GM21381 (cell line): ENCODE measurements at regions not wholly inside any gene's neighbourhood (a gene's known extent, or its start where the extent isn't known, plus 50 kb on each side); places are given as distances from the start of the nearest gene placed in this dataset.
"Not testable (repeated sequence)": the region's sequence is repeated elsewhere in the genome, so short reads cannot be mapped to it uniquely, and the experiment has no call there.

Experiments used
- ATAC-seq: cut with Tn5 transposase; IDR thresholded peaks from one replicate; pipeline ENCODE4 v1.9.1; 2021; ENCODE audit warnings: mild to moderate bottlenecking, moderate library complexity; ENCODE audit not compliant: unreplicated experiment

DNA sequence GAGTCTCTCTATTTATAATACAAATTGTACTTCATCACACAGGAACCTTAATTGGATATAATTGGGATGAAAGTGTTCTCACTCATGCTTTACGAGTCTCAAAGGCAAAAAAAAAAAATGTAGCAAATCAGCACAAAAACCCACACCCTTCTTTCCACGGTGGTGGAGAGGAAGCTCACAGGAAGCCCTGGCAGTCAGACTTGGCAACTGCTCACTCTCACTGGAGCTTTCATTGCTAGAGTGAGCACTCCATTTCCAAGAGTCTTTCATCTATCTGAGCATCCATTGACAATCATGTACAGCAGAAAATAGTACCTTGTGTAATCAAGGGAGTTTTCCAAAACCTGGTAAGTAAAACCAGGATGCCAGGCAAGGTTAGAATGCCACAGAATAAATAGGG, 2159.4 kb upstream of the AGA start:
- ATAC-seq = no peak

DNA sequence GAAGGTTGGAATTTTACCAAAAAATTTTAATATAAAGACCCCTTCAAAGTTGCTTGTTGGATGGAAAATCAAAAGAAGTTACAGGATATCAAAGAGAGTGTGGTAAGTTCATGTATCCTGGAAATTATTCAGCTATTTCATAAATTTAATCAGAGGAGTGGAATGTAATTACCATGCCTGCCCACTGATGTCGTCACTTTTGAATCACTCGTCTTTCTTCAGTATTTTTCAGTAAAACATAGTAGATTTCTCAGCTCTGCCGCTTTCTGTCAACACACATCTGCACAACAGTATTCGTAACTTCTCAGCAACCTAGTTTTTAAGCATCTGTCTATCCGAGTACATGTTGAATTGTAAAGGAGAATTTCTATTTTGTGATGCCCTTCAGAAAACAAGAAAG, 2163.0 kb upstream of the AGA start:
- ATAC-seq = no peak

DNA sequence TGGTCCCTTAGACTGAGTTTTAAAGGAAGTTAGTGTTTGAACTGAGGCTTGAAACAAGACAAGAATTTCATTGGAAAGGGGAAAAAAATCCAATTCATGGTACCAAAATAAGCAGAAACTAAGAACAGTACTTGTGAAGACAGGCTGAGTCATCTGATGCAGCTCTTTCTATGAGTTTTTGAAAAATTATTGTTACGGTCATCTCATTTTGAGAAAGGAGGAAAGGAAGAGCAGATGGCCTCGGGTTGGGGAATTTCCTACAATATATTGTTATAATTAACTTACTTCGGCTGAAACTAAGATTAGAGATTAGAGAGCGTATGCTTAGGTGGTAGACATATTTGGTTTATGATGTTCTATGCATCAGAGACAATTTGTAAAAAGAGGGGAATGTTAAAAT, 2164.8 kb upstream of the AGA start:
- ATAC-seq = no peak

DNA sequence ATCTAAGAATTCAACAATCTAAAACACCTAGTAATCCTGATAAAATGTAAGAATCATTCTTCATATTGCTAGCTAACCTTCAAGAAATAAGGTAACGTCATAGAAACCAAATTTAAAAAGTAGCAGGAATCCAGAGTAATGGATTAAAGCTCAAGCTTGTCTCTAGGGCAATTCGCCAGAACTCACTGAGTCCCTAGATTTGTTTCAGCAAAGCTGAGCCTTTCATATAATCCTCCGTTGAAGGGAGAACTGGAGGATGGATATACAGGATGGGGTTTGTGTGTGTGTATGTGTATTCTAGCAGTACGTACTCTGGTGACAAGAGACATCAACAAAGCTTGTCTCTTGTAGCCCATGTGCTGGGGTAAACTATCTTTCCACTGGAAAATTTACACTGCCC, 2173.5 kb upstream of the AGA start:
- ATAC-seq = no peak

DNA sequence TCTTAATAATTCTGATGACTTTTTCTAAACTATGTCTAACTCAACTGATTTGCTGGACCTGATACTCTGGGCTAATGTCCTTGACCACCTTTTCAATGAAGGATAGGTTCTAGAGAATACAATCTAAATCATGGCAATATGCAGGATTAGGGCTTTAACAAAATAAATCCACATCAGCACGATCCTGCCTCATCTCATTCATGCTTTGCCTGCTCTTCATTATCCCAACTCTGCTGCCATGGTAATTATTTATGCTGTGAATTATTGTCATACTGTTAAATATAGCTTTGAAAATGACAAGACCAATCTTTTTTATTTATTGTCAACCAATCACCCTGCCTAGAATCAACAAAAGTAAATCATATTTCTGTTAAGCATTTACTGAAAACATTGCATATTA, 2176.7 kb upstream of the AGA start:
- no peak for ATAC-seq

DNA sequence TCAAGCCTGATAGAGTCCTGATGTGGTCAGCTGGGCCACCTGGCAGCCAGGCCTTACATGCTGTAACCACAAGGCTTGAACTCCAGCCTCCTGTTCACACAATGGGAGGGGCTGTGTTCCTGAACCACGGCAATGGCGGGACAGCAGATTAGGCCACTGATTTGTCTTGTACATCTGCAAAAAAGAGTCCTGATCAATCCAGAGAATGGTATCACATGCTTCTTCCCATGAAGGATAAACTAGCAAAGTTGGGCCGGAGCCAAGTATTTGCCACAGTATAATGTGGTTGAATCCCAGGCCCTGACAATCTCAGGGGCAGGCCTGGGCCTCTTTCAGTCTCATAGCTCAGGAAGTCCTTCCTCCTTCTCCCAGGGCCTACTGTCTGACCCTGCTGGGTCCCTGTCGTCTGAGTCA, 2182.5 kb upstream of the AGA start:
- no peak for ATAC-seq

DNA sequence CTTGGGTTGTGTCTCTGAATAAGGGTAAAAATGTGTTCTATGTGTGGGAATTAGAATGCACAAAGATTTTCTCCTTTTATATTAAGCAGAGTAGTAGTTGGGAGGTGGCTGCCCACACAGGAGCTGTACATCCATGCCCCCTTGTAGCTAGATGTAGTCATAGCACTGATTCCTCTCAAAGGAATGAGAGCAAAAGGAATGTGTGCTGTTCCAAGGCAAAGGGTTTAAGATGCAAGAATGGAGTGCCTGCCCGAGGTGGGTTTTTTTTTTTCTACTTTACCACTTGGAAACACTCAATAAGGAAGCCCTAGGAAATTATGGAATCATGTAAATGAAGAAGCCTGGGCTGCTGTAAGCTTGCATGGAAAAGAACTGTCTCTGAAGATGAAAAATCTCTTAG, 2183.2 kb upstream of the AGA start:
- no peak for ATAC-seq

DNA sequence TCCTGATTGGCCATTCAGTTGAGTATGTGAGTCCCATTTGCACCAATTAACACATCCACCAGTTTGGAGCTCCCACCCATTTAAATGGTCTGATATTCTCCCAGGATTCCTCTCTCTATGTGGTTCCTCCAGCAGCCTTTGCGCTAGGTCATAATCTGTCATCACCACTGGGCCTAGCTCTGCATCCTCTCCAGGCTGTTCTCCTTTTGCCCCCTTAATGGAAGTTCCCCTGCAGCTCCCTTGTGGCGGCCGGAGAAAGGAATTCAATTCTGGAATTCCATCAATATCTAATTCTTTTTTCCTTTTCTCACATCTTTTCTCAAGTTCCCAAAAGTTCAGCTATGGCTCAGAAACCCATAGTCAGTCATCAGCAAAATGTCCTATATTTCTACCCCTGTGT, 2184.4 kb upstream of the AGA start:
- ATAC-seq = no peak

DNA sequence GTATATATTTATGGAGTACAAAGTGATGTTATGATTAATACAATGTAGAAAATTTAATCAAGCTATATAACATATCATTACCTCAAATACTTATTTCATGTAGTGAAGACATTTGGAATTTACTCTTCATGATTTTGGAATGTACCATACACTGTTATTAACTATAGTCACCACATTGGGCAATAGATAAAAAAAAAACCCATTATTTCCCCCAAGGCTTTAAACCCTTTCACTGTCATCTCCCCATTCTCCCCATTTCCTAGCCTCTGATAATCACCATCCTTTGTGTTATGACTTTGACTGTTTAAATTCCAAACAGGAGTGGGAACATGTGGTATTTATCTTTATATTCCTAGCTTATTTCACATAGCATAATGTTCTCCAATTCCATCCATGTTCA, 2189.1 kb upstream of the AGA start:
- no peak for ATAC-seq

DNA sequence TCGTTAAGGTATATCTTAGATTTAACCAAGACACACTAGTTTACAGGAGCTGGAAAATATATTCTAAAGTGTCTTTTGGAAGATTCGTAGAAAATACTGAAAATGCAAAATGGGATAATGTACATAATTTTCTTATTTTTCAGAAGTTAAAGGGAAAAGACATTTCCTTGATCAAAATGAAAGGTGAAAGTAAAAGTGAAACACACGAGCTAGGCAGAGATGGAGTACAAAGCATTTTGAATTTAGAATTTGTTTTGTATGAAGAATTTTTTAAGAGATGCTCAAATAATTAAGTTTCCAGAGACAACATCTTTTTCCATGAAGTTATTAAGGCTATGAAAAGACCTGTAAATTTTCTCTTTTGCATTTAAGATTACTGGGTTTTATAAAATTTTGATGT, 2192.6 kb upstream of the AGA start:
- ATAC-seq = no peak

DNA sequence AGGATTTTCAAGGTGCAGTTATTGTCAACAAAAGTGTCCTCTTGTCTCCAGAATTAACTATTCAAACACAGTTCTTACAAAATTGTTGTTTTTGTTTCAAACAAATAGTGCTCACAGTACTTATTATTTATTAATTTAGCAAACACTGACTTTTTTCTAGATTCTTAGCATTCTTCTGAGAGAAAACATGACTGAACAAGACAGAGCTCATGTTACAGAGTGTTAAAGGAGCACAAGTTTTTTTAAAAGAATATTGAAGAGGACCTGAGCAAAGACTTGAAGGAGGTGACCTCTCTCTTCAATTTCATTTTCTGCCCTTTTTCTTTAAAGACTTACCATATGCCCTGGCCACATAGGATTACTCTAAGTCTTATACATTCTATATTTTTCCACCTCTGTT, 2220.3 kb upstream of the AGA start:
- ATAC-seq = no peak

DNA sequence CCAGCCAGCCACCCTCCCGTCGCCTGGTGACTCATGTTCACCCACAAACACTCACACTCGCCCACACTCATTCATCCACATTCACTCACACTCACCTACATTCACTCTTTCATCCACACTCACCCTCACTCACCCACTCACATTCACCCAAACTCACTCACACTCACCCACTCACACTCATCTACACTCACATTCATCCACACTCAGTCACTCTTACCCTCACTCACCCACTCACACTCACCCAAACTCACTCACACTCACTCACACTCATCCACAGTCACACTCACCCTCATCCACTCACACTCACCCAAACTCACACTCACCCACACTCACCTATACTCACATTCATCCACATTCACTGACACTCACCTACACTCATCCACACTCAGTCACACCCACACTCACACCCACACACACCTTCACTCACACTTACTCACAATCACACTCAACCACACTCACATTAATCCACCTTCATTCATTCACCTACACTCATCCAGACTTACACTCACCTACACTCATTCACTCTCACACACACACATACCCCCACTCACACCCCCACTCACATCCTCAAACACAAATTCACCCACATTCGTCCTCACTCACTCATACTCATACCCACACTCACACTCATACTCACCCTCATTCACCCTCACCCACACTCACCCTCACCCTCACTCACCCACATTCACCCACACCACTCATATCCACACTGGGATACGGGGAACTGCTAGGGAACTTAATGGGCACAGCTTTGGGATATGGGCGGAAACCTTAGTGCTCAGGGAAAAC, 2221.6 kb upstream of the AGA start:
- no peak for ATAC-seq

DNA sequence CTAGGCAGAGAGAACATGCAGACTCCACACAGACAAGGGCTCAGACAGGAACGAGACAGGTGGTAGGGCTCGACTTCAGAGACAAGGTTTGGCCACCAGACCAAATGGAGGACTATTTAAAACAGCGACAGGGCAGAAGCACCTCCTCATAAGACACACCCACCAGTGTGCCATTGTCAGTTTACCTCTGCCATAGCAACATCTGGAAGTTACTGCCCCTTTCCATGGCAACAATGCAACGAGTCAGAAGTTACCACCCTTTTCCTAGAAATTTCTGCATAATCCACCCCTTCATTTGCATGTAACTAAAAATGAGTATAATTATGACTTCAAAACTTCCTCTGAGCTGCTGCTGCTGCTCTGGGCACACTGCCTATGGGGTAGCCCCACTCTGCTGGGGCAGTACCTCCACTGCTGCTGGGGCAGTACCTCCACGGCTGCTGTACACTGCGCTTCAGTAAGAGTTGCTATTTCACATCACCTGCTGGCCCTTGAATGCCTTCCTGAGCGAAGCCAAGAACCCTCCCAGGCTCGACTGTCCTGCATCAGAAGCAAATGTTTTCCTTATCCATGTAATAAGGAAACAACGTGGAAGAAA, 2222.3 kb upstream of the AGA start:
- no peak for ATAC-seq

DNA sequence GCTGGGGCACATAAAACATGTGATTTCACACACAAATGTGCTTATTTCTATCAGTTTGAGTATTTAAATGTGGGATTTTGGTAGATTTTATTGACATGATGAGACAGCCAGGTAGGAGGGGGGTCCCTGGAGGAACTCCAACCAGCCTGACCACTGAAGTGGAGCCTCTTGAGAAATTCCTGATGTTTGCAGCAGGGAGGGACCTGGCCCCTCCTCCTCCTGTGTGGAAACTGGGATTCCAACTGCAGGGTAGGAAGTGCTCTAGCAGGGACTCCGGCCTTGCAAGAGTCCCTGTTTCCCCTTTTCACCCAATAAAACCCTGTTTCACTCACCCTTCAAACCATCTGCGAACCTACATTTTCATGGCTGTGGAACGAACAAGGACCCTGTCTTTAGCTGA, 2224.0 kb upstream of the AGA start:
- no peak for ATAC-seq

DNA sequence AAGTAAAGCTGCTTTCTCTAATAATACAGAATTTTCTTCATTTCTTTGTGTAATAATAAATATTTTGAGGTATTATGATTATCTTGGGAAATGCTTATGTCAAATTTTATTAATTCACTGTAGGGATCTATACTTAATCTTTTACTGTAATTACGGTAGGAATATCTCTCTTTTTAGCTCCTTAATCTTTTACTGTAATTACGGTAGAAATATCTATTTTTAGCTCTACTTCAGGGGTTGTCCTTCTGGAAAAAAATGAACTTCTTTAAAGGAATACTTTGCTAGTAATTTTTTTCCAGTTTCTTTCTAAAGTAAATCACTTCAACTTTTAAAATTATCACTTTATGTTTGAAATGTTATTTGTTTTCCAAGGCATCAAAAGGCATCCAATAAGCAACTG, 2229.4 kb upstream of the AGA start:
- ATAC-seq = no peak

DNA sequence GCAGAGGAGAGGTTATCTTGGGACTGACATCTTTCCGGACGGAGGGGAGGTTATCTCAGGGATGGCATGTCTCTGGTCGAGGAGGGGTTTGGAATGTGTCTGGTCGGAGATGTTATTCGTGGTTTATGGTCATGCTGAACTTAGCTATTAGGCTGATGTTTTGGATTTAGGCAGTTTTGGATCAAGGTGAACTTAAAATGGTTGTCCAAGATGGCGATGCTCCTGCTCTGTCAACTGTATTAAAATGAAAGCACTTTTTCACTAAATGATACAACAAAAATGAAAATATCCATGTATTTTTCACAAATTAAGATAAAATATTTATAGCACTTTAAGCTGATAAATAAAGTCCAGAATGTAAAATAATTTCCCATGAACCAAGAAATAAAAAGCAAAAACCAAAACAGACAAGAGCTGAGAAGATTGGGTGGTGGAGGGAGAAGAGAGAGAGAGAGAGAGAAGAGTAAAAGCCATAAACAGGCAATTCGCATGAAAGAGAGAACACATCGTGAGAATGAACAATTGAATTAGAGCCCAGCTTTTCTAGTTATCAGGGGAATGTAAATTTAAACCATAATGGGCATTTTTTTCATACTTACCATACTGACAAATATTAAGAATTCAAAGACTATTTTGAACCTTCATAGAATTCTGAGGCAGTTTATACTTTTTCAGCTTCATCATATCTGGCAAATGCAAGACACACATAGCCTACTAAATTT, 2236.0 kb upstream of the AGA start:
- ATAC-seq = no peak

DNA sequence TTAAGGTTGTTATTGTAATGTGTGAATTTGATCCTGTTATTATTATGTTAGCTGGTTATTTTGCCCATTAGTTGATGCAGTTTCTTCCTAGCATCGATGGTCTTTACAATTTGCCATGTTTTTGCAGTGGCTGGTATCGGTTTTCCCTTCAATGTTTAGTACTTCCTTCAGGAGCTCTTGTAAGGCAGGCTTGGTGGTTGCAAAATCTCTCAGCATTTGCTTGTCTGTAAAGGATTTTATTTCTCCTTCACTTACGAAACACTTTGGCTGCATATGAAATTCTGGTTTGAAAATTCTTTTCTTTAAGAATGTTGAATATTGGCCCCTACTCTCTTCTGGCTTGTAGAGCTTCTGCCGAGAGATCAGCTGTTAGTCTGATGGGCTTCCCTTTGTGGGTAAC, 2241.4 kb upstream of the AGA start:
- ATAC-seq = not testable (repeated sequence)

DNA sequence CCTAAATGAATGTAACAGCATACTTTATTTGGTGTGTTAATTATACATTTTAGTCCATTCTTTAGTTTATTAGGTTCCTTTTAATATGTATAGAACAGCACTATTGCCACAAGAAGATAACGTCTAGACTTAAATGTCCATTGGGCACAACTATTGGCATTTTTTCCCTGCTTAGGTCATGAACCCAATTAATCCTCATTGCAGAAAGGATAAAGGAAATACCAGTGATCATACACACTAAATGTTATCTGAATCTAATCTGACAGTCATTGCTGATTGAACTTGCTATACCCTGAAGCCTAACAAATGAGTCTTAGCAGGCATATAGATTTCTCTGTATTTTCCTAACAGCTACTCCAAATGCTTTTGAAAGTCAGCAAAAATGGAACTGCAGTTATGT, 2250.0 kb upstream of the AGA start:
- no peak for ATAC-seq

DNA sequence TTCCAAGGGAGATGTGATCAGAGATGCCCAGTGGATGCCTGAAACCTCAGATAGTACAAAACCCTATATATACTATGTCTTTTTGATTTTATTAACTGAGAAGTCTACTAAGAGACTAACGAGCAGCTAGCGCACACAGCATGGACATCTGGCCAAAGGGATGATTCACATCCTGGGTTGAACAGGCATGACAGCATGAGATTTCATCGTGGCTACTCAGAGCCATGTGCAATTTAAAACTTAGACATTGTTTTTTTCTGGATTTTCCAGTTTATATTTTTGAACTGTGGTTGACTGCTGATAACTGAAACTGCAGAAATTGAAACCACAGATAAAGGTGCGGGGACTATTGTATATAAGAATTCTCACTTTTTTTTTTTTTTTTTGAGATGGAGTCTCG, 2252.9 kb upstream of the AGA start:
- no peak for ATAC-seq

DNA sequence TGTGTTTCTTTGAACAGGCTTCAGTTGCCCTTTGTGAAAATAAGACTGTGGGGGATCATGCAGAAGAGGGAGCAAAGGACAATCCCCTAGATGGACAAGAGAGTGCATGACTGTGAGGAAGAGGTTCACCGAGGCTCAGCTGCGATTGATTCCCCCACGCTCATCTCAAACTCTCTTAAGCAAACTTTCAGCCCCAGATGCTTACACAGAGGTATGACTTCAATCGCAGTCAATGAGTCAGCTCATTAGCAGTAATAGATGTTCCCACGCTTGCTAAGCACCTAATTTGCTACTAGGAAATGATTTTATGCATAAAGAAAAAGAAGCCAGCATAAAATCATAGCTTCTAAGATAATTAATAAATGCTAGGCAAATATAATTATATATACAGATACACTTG, 2256.1 kb upstream of the AGA start:
- ATAC-seq = no peak

DNA sequence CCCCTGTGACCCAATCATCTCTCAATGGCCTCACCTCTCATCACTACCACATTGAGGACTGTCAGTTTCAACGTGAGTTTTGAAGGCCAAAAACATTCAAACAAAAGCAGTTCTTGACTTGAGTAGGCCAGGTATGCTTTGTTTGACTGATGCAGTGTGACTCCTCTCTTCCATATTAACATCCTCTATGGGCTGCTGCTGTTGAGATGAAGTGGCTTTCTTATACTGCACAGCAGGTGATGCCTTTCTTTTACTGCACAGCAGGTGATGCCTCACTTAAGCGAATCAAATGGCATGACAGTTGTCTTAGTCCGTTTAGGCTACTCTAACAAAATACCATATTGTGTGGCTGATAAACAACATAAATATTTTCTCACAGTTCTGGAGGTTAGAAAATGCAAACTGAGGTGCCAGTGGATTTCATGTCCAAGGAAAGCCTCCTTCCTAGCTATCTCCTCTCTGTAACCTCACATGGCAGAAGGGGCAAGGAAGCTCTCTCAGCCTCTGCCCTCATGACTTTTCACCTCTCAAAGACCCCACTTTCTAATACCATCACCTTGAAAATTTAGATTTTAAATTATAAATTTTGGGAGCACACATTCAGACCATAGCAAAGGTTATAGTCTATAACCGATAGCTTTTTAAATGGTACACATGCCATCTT, 2267.9 kb upstream of the AGA start:
- no peak for ATAC-seq
